GM13976 (cell line): ENCODE measurements at regions not wholly inside any gene's neighbourhood (a gene's known extent, or its start where the extent isn't known, plus 50 kb on each side); places are given as distances from the start of the nearest gene placed in this dataset.

Experiments used
- DNase-seq: peaks from one replicate; pipeline ENCODE4 v3.0.0; 2012; ENCODE audit warnings: low spot score
- in situ Hi-C: fragments of 300-500 bp; cut with MboI; formaldehyde crosslinking; loops from one replicate; pipeline ENCODE4 v1.12.0; 2022; ENCODE audit warnings: low sequenced_read_pairs, mixed read lengths, inconsistent platforms; ENCODE audit not compliant: unreplicated experiment
- TF ChIP-seq, protein P1 (sequence below): IDR thresholded peaks from 2 replicates; pipeline ENCODE4 v1.5.1; 2012; ENCODE audit warnings: borderline replicate concordance, mild to moderate bottlenecking; ENCODE audit not compliant: insufficient read depth; ENCODE audit errors: extremely low read depth, missing control alignments, control extremely low read depth

GRCh38 chr1:96346719-96347118, 374.9 kb upstream of the PTBP2 start:
- TF ChIP-seq, protein P1, sequence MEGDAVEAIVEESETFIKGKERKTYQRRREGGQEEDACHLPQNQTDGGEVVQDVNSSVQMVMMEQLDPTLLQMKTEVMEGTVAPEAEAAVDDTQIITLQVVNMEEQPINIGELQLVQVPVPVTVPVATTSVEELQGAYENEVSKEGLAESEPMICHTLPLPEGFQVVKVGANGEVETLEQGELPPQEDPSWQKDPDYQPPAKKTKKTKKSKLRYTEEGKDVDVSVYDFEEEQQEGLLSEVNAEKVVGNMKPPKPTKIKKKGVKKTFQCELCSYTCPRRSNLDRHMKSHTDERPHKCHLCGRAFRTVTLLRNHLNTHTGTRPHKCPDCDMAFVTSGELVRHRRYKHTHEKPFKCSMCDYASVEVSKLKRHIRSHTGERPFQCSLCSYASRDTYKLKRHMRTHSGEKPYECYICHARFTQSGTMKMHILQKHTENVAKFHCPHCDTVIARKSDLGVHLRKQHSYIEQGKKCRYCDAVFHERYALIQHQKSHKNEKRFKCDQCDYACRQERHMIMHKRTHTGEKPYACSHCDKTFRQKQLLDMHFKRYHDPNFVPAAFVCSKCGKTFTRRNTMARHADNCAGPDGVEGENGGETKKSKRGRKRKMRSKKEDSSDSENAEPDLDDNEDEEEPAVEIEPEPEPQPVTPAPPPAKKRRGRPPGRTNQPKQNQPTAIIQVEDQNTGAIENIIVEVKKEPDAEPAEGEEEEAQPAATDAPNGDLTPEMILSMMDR, result no peak
- in situ Hi-C loops, result no loop called here
- DNase-seq, result no peak

DNA sequence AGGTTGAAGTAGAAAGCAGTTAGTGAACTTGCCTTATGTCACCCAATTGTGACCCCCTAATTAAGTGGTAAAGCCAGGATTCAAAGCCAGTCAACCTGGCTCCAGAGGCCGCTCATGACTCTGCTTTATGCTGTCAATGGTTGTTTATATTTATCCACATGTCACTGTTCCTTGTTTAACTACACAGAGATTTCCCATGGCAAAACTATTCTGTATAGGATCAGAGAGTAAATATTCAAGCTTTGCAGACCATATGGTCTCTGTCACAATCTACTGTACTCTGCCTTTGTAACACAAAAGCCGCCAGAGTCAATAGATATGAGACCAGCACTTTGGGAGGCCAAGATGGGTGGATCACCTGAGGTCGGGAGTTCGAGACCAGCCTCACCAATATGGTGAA, 371.7 kb upstream of the PTBP2 start:
- DNase-seq, result no peak
- in situ Hi-C loops, result no loop called here
- TF ChIP-seq, protein P1, result no peak

DNA sequence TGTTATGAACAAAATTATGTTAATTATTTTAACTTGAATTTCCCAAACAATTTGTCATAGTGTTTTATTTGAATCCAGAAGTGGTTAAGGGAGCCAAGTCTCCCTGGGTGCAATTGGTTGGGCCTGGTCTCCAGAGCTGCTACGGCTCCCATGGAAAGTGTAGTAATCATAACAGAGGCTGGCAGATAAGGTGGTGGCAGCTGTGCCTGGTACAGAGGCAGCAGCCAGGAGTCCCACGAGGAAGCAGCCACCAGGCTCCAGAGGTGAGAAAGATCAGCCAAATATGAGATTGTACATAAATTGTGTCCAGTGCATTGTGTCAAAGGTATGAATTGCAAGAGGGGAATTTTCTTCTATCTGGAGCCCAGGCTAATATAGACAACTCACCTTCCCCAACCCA, 368.9 kb upstream of the PTBP2 start:
- in situ Hi-C loops, result no loop called here
- TF ChIP-seq, protein P1, result no peak
- no peak for DNase-seq

- no peak for DNase-seq
- TF ChIP-seq, protein P1, result no peak
- in situ Hi-C loops, result no loop called here
These were observed 366.1 kb upstream of the PTBP2 start for GRCh38 chr1:96355521-96355920.

- in situ Hi-C loops, result no loop called here
- TF ChIP-seq, protein P1, result no peak
- no peak for DNase-seq
These were observed 365.6 kb upstream of the PTBP2 start for GRCh38 chr1:96355961-96356360.

DNA sequence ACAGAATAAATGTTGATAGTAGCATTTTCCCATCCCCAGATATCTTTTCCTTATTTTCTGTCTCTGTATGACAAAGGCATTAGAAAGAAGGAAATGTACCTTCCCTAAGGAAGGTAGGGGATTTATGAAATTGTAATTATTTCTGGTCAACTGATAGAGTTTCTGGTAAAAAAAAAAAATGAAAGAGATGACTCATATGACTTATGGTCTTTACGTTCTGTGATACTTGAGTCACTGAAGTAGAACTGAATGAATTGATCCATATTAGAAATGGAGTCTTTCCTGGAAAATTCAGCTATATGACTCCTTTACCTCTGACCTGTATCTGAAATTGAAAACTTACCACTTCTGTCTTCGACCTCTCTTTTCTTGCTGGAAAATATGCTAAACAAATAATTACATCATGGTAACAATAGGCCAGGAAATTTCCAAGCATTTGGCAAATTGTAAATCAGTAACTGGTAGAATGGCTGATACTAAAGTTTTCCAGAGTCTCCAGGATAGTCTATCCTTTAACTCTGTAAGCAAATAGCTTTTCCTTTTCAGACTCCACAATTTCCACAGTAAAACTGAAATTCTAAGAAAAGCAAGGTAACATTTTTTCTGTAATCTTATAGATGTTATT, 364.3 kb upstream of the PTBP2 start:
- DNase-seq, result no peak
- in situ Hi-C loops, result no loop called here
- TF ChIP-seq, protein P1, result no peak

GRCh38 chr1:96358057-96358456, 363.5 kb upstream of the PTBP2 start:
- in situ Hi-C loops, result no loop called here
- TF ChIP-seq, protein P1, result no peak
- DNase-seq, result no peak
